Caco-2 (cell line): ENCODE measurements at regions not wholly inside any gene's neighbourhood (a gene's known extent, or its start where the extent isn't known, plus 50 kb on each side); places are given as distances from the start of the nearest gene placed in this dataset.

Experiments
- BruUV-seq: library from RNA; stranded (reverse); fragments of 400-500 nt; replicated peaks from 2 replicates; lab custom pipeline; 2021; lab: Mats Ljungman, UMichigan
- CTCF ChIA-PET: fragments of 300-600 bp; sonication (Branson Sonifier 250); formaldehyde crosslinking; loops from one replicate; lab custom pipeline; 2022; ENCODE audit warnings: antibody characterized with exemption; lab: Charles Lee
- POLR2A ChIA-PET: fragments of 300-600 bp; sonication (Branson Sonifier 250); formaldehyde crosslinking; loops from one replicate; lab custom pipeline; 2022; ENCODE audit warnings: antibody characterized with exemption; lab: Charles Lee
- DNase-seq, 2 experiments: peaks; one replicate each; pipeline versions ENCODE4 v3.0.0 to v3.0.0-alpha.2; 2020 to 2022
- H3K27me3 ChIP-seq: replicated peaks from 2 replicates; pipeline ENCODE4 v1.6.0; 2011; ENCODE audit warnings: low read length; ENCODE audit not compliant: control insufficient read depth, insufficient read depth
- H3K36me3 ChIP-seq: 2 replicates; pipeline ENCODE4 v1.5.1; 2011; ENCODE audit warnings: low read length; ENCODE audit not compliant: control insufficient read depth, insufficient read depth
- H3K4me1 ChIP-seq: fragments of 250-450 bp; sonication (Bioruptor Pico); 2 replicates; pipeline ENCODE4 v1.5.1; 2020; ENCODE audit warnings: mild to moderate bottlenecking
- H3K4me3 ChIP-seq: 2 replicates; pipeline ENCODE4 v1.5.1; 2011; ENCODE audit warnings: low read depth, mild to moderate bottlenecking, control low read depth, low read length
- H3K9me3 ChIP-seq: fragments of 250-450 bp; sonication (Bioruptor Pico); 2 replicates; pipeline ENCODE4 v1.5.1; 2020; ENCODE audit warnings: mild to moderate bottlenecking, moderate library complexity
- H3K27ac Mint-ChIP-seq: one replicate; pipeline ENCODE4 v1.8.0; 2022; ENCODE audit warnings: mixed read lengths; ENCODE audit not compliant: unreplicated experiment
- H3K27me3 Mint-ChIP-seq: one replicate; pipeline ENCODE4 v1.8.0; 2022; ENCODE audit warnings: mixed read lengths; ENCODE audit not compliant: insufficient read depth, unreplicated experiment
- H3K36me3 Mint-ChIP-seq: one replicate; pipeline ENCODE4 v1.8.0; 2022; ENCODE audit warnings: mild to moderate bottlenecking, mixed read lengths; ENCODE audit not compliant: insufficient read depth, unreplicated experiment
- H3K4me1 Mint-ChIP-seq: one replicate; pipeline ENCODE4 v1.8.0; 2022; ENCODE audit warnings: low read depth, mixed read lengths; ENCODE audit not compliant: unreplicated experiment
- H3K4me3 Mint-ChIP-seq: one replicate; pipeline ENCODE4 v1.8.0; 2022; ENCODE audit warnings: mild to moderate bottlenecking, moderate library complexity, mixed read lengths; ENCODE audit not compliant: unreplicated experiment
- H3K9me3 Mint-ChIP-seq: one replicate; pipeline ENCODE4 v1.8.0; 2022; ENCODE audit warnings: mixed read lengths; ENCODE audit not compliant: unreplicated experiment
- intact Hi-C: fragments of 100-400 bp; cut with micrococcal nuclease; formaldehyde crosslinking; loops from one replicate; pipeline ENCODE4 v1.10.0; 2022; ENCODE audit not compliant: unreplicated experiment
- TF ChIP-seq, protein P1 (sequence below), 2 experiments: fragments of 200-600 bp in 1 of 2; IDR thresholded peaks; 1 replicate in 1 of 2; 2 replicates in 1 of 2; pipeline versions ENCODE4 v1.5.1 to v1.8.0; 2011 to 2022; ENCODE audit warnings: antibody characterized with exemption in 1 of 2, control low read depth in 1 of 2, inconsistent platforms in 1 of 2, low read depth in 1 of 2, low read length in 1 of 2, mild to moderate bottlenecking in 1 of 2, moderate library complexity in 1 of 2; ENCODE audit not compliant: insufficient read depth in 1 of 2, severe bottlenecking in 1 of 2, unreplicated experiment in 1 of 2

DNA sequence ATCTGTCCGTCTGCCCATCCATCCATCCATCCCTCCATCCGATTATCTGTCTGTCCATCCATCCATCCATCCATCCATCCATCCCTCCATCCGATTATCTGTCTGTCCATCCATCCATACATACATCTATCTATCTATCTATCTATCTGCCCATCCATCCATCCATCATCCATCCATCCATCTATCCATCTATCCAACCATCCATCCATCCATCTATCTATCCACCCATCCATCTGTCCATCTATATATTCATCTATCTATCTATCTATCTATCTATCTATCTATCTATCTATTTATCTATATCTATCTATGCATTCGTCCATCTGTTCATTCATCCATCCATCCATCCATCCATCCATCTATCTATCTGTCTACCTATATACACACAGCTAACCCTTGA is 471.1 kb upstream of the ZNF507 start:
- peaks cover 11% of the 10 kb centered on the region for H3K9me3 Mint-ChIP-seq
- no peak overlapping the region for H3K4me3 ChIP-seq
- DNase-seq = no peak
- intact Hi-C loops = no loop called here
- no peaks in the 10 kb centered on the region for H3K4me1 Mint-ChIP-seq
- no peaks in the 10 kb centered on the region for H3K27me3 ChIP-seq
- H3K27ac Mint-ChIP-seq = no peak overlapping the region
- H3K4me3 Mint-ChIP-seq = no peak overlapping the region
- no peaks in the 10 kb centered on the region for H3K36me3 ChIP-seq
- H3K9me3 ChIP-seq = no peaks in the 10 kb centered on the region
- ChIA-PET CTCF (no interaction called here), POLR2A (no interaction called here)
- TF ChIP-seq, protein P1, sequence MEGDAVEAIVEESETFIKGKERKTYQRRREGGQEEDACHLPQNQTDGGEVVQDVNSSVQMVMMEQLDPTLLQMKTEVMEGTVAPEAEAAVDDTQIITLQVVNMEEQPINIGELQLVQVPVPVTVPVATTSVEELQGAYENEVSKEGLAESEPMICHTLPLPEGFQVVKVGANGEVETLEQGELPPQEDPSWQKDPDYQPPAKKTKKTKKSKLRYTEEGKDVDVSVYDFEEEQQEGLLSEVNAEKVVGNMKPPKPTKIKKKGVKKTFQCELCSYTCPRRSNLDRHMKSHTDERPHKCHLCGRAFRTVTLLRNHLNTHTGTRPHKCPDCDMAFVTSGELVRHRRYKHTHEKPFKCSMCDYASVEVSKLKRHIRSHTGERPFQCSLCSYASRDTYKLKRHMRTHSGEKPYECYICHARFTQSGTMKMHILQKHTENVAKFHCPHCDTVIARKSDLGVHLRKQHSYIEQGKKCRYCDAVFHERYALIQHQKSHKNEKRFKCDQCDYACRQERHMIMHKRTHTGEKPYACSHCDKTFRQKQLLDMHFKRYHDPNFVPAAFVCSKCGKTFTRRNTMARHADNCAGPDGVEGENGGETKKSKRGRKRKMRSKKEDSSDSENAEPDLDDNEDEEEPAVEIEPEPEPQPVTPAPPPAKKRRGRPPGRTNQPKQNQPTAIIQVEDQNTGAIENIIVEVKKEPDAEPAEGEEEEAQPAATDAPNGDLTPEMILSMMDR (IDR thresholded peaks at IDR 0.05; ENCODE audit: insufficient read depth in 1 of 2, low read depth in 1 of 2, low read length in 1 of 2, severe bottlenecking in 1 of 2, unreplicated experiment in 1 of 2) = no peak
- no TSS peak for BruUV-seq
- no peaks in the 10 kb centered on the region for H3K4me1 ChIP-seq
- no peaks in the 10 kb centered on the region for H3K36me3 Mint-ChIP-seq
- peaks cover 5% of the 10 kb centered on the region for H3K27me3 Mint-ChIP-seq

DNA sequence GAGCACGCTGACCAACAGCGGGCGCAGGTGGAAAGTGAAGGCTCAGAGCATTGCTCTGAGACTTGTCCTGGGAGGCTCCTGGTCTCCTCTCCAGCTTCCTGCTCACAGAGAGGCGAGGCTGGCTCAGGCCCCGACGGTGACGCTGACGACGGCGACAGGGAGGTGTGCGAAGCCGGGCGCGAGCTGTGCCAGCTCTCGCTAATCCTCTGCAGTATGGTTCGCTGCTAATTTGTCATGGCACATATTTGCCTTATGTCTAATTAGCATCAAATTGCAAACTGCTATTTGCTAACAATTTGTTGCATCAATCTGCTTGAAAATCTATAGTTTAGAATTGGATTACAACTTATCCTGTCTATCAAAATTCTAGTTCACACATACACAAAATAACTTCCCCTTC is 469.8 kb upstream of the ZNF507 start:
- no peaks in the 10 kb centered on the region for H3K4me1 Mint-ChIP-seq
- ChIA-PET CTCF (no interaction called here), POLR2A (no interaction called here)
- no peaks in the 10 kb centered on the region for H3K36me3 ChIP-seq
- no TSS peak for BruUV-seq
- no peaks in the 10 kb centered on the region for H3K36me3 Mint-ChIP-seq
- no peak overlapping the region for H3K4me3 ChIP-seq
- H3K9me3 Mint-ChIP-seq = peaks cover 11% of the 10 kb centered on the region
- DNase-seq = no peak
- intact Hi-C loops = no loop called here
- H3K27me3 ChIP-seq = no peaks in the 10 kb centered on the region
- no peaks in the 10 kb centered on the region for H3K4me1 ChIP-seq
- TF ChIP-seq, protein P1 (IDR thresholded peaks at IDR 0.05; ENCODE audit: insufficient read depth in 1 of 2, low read depth in 1 of 2, low read length in 1 of 2, severe bottlenecking in 1 of 2, unreplicated experiment in 1 of 2) = no peak
- H3K27ac Mint-ChIP-seq = no peak overlapping the region
- peaks cover 5% of the 10 kb centered on the region for H3K27me3 Mint-ChIP-seq
- no peaks in the 10 kb centered on the region for H3K9me3 ChIP-seq
- H3K4me3 Mint-ChIP-seq = no peak overlapping the region

DNA sequence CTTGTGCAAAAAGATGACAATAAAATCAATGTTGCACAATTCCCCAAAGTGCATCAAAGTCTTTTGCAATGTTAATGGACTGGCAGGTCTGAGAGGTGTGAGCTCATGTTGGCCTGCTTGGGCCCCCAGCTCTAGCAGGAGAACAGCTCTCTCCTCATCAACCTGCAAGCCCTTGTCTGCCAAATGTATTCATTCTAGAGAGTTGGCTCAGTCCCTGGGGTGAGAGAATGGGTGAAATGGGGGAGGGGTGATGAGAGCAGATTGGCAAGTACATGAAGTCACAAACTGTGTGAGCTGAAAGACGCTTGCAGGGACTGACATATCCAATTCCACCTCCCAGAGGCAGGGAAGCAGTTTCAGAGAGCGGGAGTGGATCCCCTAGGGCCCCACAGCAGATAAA is 465.1 kb upstream of the ZNF507 start:
- H3K4me1 Mint-ChIP-seq = no peaks in the 10 kb centered on the region
- H3K9me3 Mint-ChIP-seq = no peaks in the 10 kb centered on the region
- no peaks in the 10 kb centered on the region for H3K9me3 ChIP-seq
- TF ChIP-seq, protein P1 (IDR thresholded peaks at IDR 0.05; ENCODE audit: insufficient read depth in 1 of 2, low read depth in 1 of 2, low read length in 1 of 2, severe bottlenecking in 1 of 2, unreplicated experiment in 1 of 2) = no peak
- H3K27me3 Mint-ChIP-seq = peaks cover 4% of the 10 kb centered on the region
- H3K27me3 ChIP-seq = no peaks in the 10 kb centered on the region
- intact Hi-C loops = no loop called here
- POLR2A ChIA-PET = no interaction called here
- H3K27ac Mint-ChIP-seq = no peak overlapping the region
- H3K4me3 Mint-ChIP-seq = no peak overlapping the region
- H3K36me3 Mint-ChIP-seq = no peaks in the 10 kb centered on the region
- DNase-seq = no peak
- no peak overlapping the region for H3K4me3 ChIP-seq
- H3K36me3 ChIP-seq = no peaks in the 10 kb centered on the region
- CTCF ChIA-PET = no interaction called here
- no peaks in the 10 kb centered on the region for H3K4me1 ChIP-seq
- no TSS peak for BruUV-seq
